PC-9 (cell line): ENCODE measurements at regions not wholly inside any gene's neighbourhood (a gene's known extent, or its start where the extent isn't known, plus 50 kb on each side); places are given as distances from the start of the nearest gene placed in this dataset.

Source experiments
- BruUV-seq: library from RNA; stranded (reverse); fragments of 400-500 nt; replicated peaks from 2 replicates; lab custom pipeline; 2021; lab: Mats Ljungman, UMichigan
- CTCF ChIA-PET: fragments of 300-600 bp; sonication (Branson Sonifier 250); formaldehyde crosslinking; loops from one replicate; lab custom pipeline; 2022; ENCODE audit warnings: antibody characterized with exemption; lab: Charles Lee
- POLR2A ChIA-PET: fragments of 300-600 bp; sonication (Branson Sonifier 250); formaldehyde crosslinking; loops from one replicate; lab custom pipeline; 2022; ENCODE audit warnings: antibody characterized with exemption; ENCODE audit not compliant: unreplicated experiment; lab: Charles Lee
- DNase-seq, 2 experiments: peaks; one replicate each; pipeline versions ENCODE4 v3.0.0 to v3.0.0-alpha.2; 2015 to 2022; ENCODE audit warnings: mixed read lengths in 1 of 2
- H2AFZ ChIP-seq: fragments of 200-600 bp; sonication (generic); 2 replicates; pipeline ENCODE4 v1.8.1; 2017; ENCODE audit warnings: antibody characterized with exemption
- H3F3A ChIP-seq: fragments of 200-600 bp; sonication (generic); 2 replicates; pipeline ENCODE4 v1.8.1; 2017; ENCODE audit warnings: antibody characterized with exemption, mild to moderate bottlenecking, low read depth; ENCODE audit not compliant: insufficient read depth
- H3K27ac ChIP-seq: fragments of 200-600 bp; sonication (generic); 2 replicates; pipeline ENCODE4 v1.6.1; 2016; ENCODE audit warnings: mixed run types
- H3K27me3 ChIP-seq: fragments of 200-600 bp; sonication (generic); 2 replicates; pipeline ENCODE4 v1.6.1; 2016; ENCODE audit warnings: low read depth, mixed run types; ENCODE audit not compliant: insufficient read depth
- H3K36me3 ChIP-seq: fragments of 200-600 bp; sonication (generic); 2 replicates; pipeline ENCODE4 v1.6.1; 2016; ENCODE audit warnings: low read depth, mixed run types
- H3K4me1 ChIP-seq: fragments of 200-600 bp; sonication (generic); replicated peaks from 2 replicates; pipeline ENCODE4 v1.6.1; 2016; ENCODE audit warnings: mixed run types; ENCODE audit not compliant: insufficient read depth
- H3K4me2 ChIP-seq: fragments of 200-600 bp; sonication (generic); 2 replicates; pipeline ENCODE4 v1.6.1; 2017; ENCODE audit warnings: mixed run types
- H3K4me3 ChIP-seq: fragments of 200-600 bp; sonication (generic); 2 replicates; pipeline ENCODE4 v1.6.1; 2016; ENCODE audit warnings: mixed run types
- H3K79me2 ChIP-seq: fragments of 200-600 bp; sonication (generic); 2 replicates; pipeline ENCODE4 v1.6.1; 2017; ENCODE audit warnings: low read depth, mixed run types
- H3K9me2 ChIP-seq: fragments of 200-600 bp; sonication (generic); 2 replicates; pipeline ENCODE4 v1.8.1; 2017; ENCODE audit warnings: mild to moderate bottlenecking; ENCODE audit not compliant: insufficient read depth
- H3K9me3 ChIP-seq: fragments of 200-600 bp; sonication (generic); 2 replicates; pipeline ENCODE4 v1.8.1; 2016; ENCODE audit warnings: low read depth; ENCODE audit not compliant: insufficient read depth
- H4K20me1 ChIP-seq: fragments of 200-600 bp; sonication (generic); 2 replicates; pipeline ENCODE4 v1.8.1; 2017; ENCODE audit not compliant: insufficient read depth
- CTCF ChIP-seq: fragments of 200-600 bp; sonication (generic); conservative IDR thresholded peaks from 2 replicates; pipeline ENCODE4 v1.6.1; 2017; ENCODE audit warnings: mixed run types, antibody characterized with exemption, mild to moderate bottlenecking, moderate library complexity
- EZH2 ChIP-seq: fragments of 200-600 bp; sonication (generic); IDR thresholded peaks from 2 replicates; pipeline ENCODE4 v1.8.0; 2017; ENCODE audit warnings: antibody characterized with exemption, low read depth
- intact Hi-C: fragments of 100-400 bp; cut with micrococcal nuclease; formaldehyde crosslinking; loops from one replicate; pipeline ENCODE4 v1.10.0; 2022; ENCODE audit not compliant: unreplicated experiment

- H3K79me2 ChIP-seq = no peaks in the 10 kb centered on the region
- intact Hi-C loops = no loop called here
- no peaks in the 10 kb centered on the region for H4K20me1 ChIP-seq
- POLR2A ChIA-PET = no interaction called here
- H3F3A ChIP-seq = no peaks in the 10 kb centered on the region
- no TSS peak for BruUV-seq
- TF ChIP-seq CTCF (no peak), EZH2 (no peak)
- no peak for DNase-seq
- no peak overlapping the region for H3K27ac ChIP-seq
- H3K27me3 ChIP-seq = peaks cover 44% of the 10 kb centered on the region
- no peaks in the 10 kb centered on the region for H3K9me2 ChIP-seq
- H3K4me2 ChIP-seq = no peak overlapping the region
- H3K36me3 ChIP-seq = no peaks in the 10 kb centered on the region
- no peaks in the 10 kb centered on the region for H3K4me1 ChIP-seq
- no peak overlapping the region for H3K4me3 ChIP-seq
- H2AFZ ChIP-seq = no peak overlapping the region
- H3K9me3 ChIP-seq = no peaks in the 10 kb centered on the region
- CTCF ChIA-PET = no interaction called here
These were observed 425.2 kb downstream of the GADD45G start for GRCh38 chr9:90029996-90030395.

GRCh38 chr9:90032296-90033027 lies 427.6 kb downstream of the GADD45G start:
- no peak overlapping the region for H3K4me2 ChIP-seq
- intact Hi-C loops = no loop called here
- no peaks in the 10 kb centered on the region for H3K9me2 ChIP-seq
- no peaks in the 10 kb centered on the region for H3K36me3 ChIP-seq
- H3F3A ChIP-seq = no peaks in the 10 kb centered on the region
- H4K20me1 ChIP-seq = no peaks in the 10 kb centered on the region
- ChIA-PET CTCF (no interaction called here), POLR2A (no interaction called here)
- no peaks in the 10 kb centered on the region for H3K4me1 ChIP-seq
- no TSS peak for BruUV-seq
- TF ChIP-seq EZH2 = no peak
- no peak for TF ChIP-seq CTCF
- no peak overlapping the region for H2AFZ ChIP-seq
- H3K4me3 ChIP-seq = no peak overlapping the region
- no peaks in the 10 kb centered on the region for H3K9me3 ChIP-seq
- H3K27ac ChIP-seq = no peak overlapping the region
- no peak for DNase-seq
- peaks cover 35% of the 10 kb centered on the region for H3K27me3 ChIP-seq
- no peaks in the 10 kb centered on the region for H3K79me2 ChIP-seq

- H3F3A ChIP-seq = no peaks in the 10 kb centered on the region
- no peaks in the 10 kb centered on the region for H4K20me1 ChIP-seq
- no peaks in the 10 kb centered on the region for H3K36me3 ChIP-seq
- TF ChIP-seq CTCF = no peak
- TF ChIP-seq EZH2 = no peak
- H3K27ac ChIP-seq = no peak overlapping the region
- no peaks in the 10 kb centered on the region for H3K9me3 ChIP-seq
- H3K79me2 ChIP-seq = no peaks in the 10 kb centered on the region
- no TSS peak for BruUV-seq
- peaks cover 40% of the 10 kb centered on the region for H3K27me3 ChIP-seq
- no peaks in the 10 kb centered on the region for H3K9me2 ChIP-seq
- POLR2A ChIA-PET = no interaction called here
- no peak for DNase-seq
- H3K4me3 ChIP-seq = no peak overlapping the region
- CTCF ChIA-PET = no interaction called here
- no peaks in the 10 kb centered on the region for H3K4me1 ChIP-seq
- H2AFZ ChIP-seq = no peak overlapping the region
- no peak overlapping the region for H3K4me2 ChIP-seq
- intact Hi-C loops = no loop called here
These were observed 428.3 kb downstream of the GADD45G start for GRCh38 chr9:90033028-90033650.
